ENCODE measurements at regions not wholly inside any gene's neighbourhood (a gene's known extent, or its start where the extent isn't known, plus 50 kb on each side); places are given as distances from the start of the nearest gene placed in this dataset.

- H3K4me3 Mint-ChIP-seq: no peak overlapping the region
- peaks cover 22% of the 10 kb centered on the region for H3K4me1 Mint-ChIP-seq
- ATAC-seq (no peak), DNase-seq (no peak)
- ChIA-PET POLR2A (no interaction called here), CTCF (no interaction called here)
- intact Hi-C loops (cut with DNase I, micrococcal nuclease): loop anchor here (2.0 to 5.0 kb wide), 2 partner anchors 15 to 129 kb away; no protein-coding TSS in a partner anchor
- H3K36me3 Mint-ChIP-seq (ENCODE audit: low read depth): peaks cover 4% of the 10 kb centered on the region
- H3K27me3 Mint-ChIP-seq: no peaks in the 10 kb centered on the region
- no peak overlapping the region for H3K27ac Mint-ChIP-seq
- peaks cover 4% of the 10 kb centered on the region for H3K9me3 Mint-ChIP-seq (ENCODE audit: low read depth)
Measured at GRCh38 chr12:67826148-67826547, 163.1 kb upstream of the IFNG-AS1 start.

- no peak for DNase-seq
- intact Hi-C loops (cut with DNase I, micrococcal nuclease): loop anchor here (1.0 to 5.0 kb wide), 3 partner anchors 16 to 130 kb away; no protein-coding TSS in a partner anchor
- peaks cover 22% of the 10 kb centered on the region for H3K4me1 Mint-ChIP-seq
- peaks cover 4% of the 10 kb centered on the region for H3K36me3 Mint-ChIP-seq (ENCODE audit: low read depth)
- ChIA-PET POLR2A (no interaction called here), CTCF (interaction anchor here (0.5 kb wide), 1 partner anchor 11 kb away, joined by 3 read pairs; no protein-coding TSS in a partner anchor)
- H3K4me3 Mint-ChIP-seq: peak overlapping the region; percentile 17
- peak overlapping the region; percentile 39 for H3K27ac Mint-ChIP-seq
- ATAC-seq: no peak
- no peaks in the 10 kb centered on the region for H3K27me3 Mint-ChIP-seq
- peaks cover 4% of the 10 kb centered on the region for H3K9me3 Mint-ChIP-seq (ENCODE audit: low read depth)
Measured at GRCh38 chr12:67826946-67827720, 162.1 kb upstream of the IFNG-AS1 start.

GRCh38 chr12:67827820-67828383 is 161.3 kb upstream of the IFNG-AS1 start:
- CTCF ChIA-PET: interaction anchor here (0.6 to 0.7 kb wide), 2 partner anchors 285 to 1023 kb away, joined by 3 read pairs; no protein-coding TSS in a partner anchor
- ATAC-seq: peak; percentile 99
- H3K27me3 Mint-ChIP-seq: no peaks in the 10 kb centered on the region
- peak overlapping the region; percentile 17 for H3K4me3 Mint-ChIP-seq
- peak; percentile 77 for DNase-seq
- H3K36me3 Mint-ChIP-seq (ENCODE audit: low read depth): peaks cover 4% of the 10 kb centered on the region
- H3K9me3 Mint-ChIP-seq (ENCODE audit: low read depth): peaks cover 4% of the 10 kb centered on the region
- peaks cover 22% of the 10 kb centered on the region for H3K4me1 Mint-ChIP-seq
- H3K27ac Mint-ChIP-seq: peak overlapping the region; percentile 72
- POLR2A ChIA-PET: no interaction called here
- intact Hi-C loops (cut with DNase I, micrococcal nuclease): loop anchor here (1.0 to 5.0 kb wide), 5 partner anchors 17 to 177 kb away; no protein-coding TSS in a partner anchor

GRCh38 chr12:67829896-67830295 is 159.4 kb upstream of the IFNG-AS1 start:
- no peaks in the 10 kb centered on the region for H3K27me3 Mint-ChIP-seq
- H3K27ac Mint-ChIP-seq: no peak overlapping the region
- POLR2A ChIA-PET: no interaction called here
- H3K4me1 Mint-ChIP-seq: peaks cover 22% of the 10 kb centered on the region
- intact Hi-C loops (cut with DNase I, micrococcal nuclease): loop anchor here (2.0 to 5.0 kb wide), 2 partner anchors 133 to 179 kb away; no protein-coding TSS in a partner anchor
- peaks cover 4% of the 10 kb centered on the region for H3K9me3 Mint-ChIP-seq (ENCODE audit: low read depth)
- CTCF ChIA-PET: no interaction called here
- H3K36me3 Mint-ChIP-seq (ENCODE audit: low read depth): peaks cover 4% of the 10 kb centered on the region
- ATAC-seq: no peak
- H3K4me3 Mint-ChIP-seq: no peak overlapping the region
- no peak for DNase-seq

GRCh38 chr12:67832155-67832554 is 157.1 kb upstream of the IFNG-AS1 start:
- Mint-ChIP-seq H3K9me3 (ENCODE audit: low read depth) (peaks cover 9% of the 10 kb centered on the region), H3K27ac (no peak overlapping the region), H3K27me3 (no peaks in the 10 kb centered on the region), H3K36me3 (ENCODE audit: low read depth) (peaks cover 4% of the 10 kb centered on the region), H3K4me3 (no peak overlapping the region), H3K4me1 (peaks cover 18% of the 10 kb centered on the region)
- intact Hi-C loops (cut with DNase I, micrococcal nuclease): no loop called here
- ChIA-PET CTCF (interaction anchor here (0.6 kb wide), 1 partner anchor 35 kb away, joined by 3 read pairs; no protein-coding TSS in a partner anchor), POLR2A (no interaction called here)
- DNase-seq (no peak), ATAC-seq (no peak)

GRCh38 chr12:67833602-67834001 is 155.6 kb upstream of the IFNG-AS1 start:
- Mint-ChIP-seq H3K36me3 (ENCODE audit: low read depth) (peaks cover 2% of the 10 kb centered on the region), H3K4me1 (peaks cover 4% of the 10 kb centered on the region), H3K9me3 (ENCODE audit: low read depth) (peaks cover 10% of the 10 kb centered on the region), H3K4me3 (no peak overlapping the region), H3K27me3 (no peaks in the 10 kb centered on the region), H3K27ac (no peak overlapping the region)
- intact Hi-C loops (cut with DNase I, micrococcal nuclease): no loop called here
- ATAC-seq (no peak), DNase-seq (no peak)
- POLR2A ChIA-PET: no interaction called here
- CTCF ChIA-PET: no interaction called here

GRCh38 chr12:67837876-67838275 is 151.4 kb upstream of the IFNG-AS1 start:
- intact Hi-C loops (cut with DNase I, micrococcal nuclease): no loop called here
- no peak for ATAC-seq
- Mint-ChIP-seq H3K4me3 (no peak overlapping the region), H3K9me3 (ENCODE audit: low read depth) (peaks cover 15% of the 10 kb centered on the region), H3K27ac (no peak overlapping the region), H3K27me3 (no peaks in the 10 kb centered on the region), H3K36me3 (ENCODE audit: low read depth) (no peaks in the 10 kb centered on the region), H3K4me1 (no peaks in the 10 kb centered on the region)
- ChIA-PET POLR2A (no interaction called here), CTCF (no interaction called here)
- DNase-seq: no peak

GRCh38 chr12:67842124-67842523 is 147.1 kb upstream of the IFNG-AS1 start:
- H3K27ac Mint-ChIP-seq: no peak overlapping the region
- CTCF ChIA-PET: no interaction called here
- DNase-seq (no peak), ATAC-seq (no peak)
- no peaks in the 10 kb centered on the region for H3K36me3 Mint-ChIP-seq (ENCODE audit: low read depth)
- no peak overlapping the region for H3K4me3 Mint-ChIP-seq
- H3K9me3 Mint-ChIP-seq (ENCODE audit: low read depth): peaks cover 10% of the 10 kb centered on the region
- intact Hi-C loops (cut with DNase I, micrococcal nuclease): no loop called here
- peaks cover 4% of the 10 kb centered on the region for H3K4me1 Mint-ChIP-seq
- POLR2A ChIA-PET: no interaction called here
- H3K27me3 Mint-ChIP-seq: no peaks in the 10 kb centered on the region

GRCh38 chr12:67843257-67843656 is 146.0 kb upstream of the IFNG-AS1 start:
- H3K27me3 Mint-ChIP-seq: no peaks in the 10 kb centered on the region
- H3K36me3 Mint-ChIP-seq (ENCODE audit: low read depth): no peaks in the 10 kb centered on the region
- ATAC-seq (peak; percentile 84), DNase-seq (no peak)
- H3K4me1 Mint-ChIP-seq: peaks cover 4% of the 10 kb centered on the region
- H3K9me3 Mint-ChIP-seq (ENCODE audit: low read depth): peaks cover 9% of the 10 kb centered on the region
- no peak overlapping the region for H3K4me3 Mint-ChIP-seq
- POLR2A ChIA-PET: no interaction called here
- intact Hi-C loops (cut with DNase I, micrococcal nuclease): no loop called here
- H3K27ac Mint-ChIP-seq: no peak overlapping the region
- CTCF ChIA-PET: no interaction called here

GRCh38 chr12:67852701-67853100 is 136.5 kb upstream of the IFNG-AS1 start:
- no peak for ATAC-seq
- no peak for DNase-seq
- intact Hi-C loops (cut with DNase I, micrococcal nuclease): no loop called here
- Mint-ChIP-seq H3K27me3 (no peaks in the 10 kb centered on the region), H3K4me1 (no peaks in the 10 kb centered on the region), H3K36me3 (ENCODE audit: low read depth) (no peaks in the 10 kb centered on the region), H3K9me3 (ENCODE audit: low read depth) (no peaks in the 10 kb centered on the region), H3K4me3 (no peak overlapping the region), H3K27ac (no peak overlapping the region)
- ChIA-PET POLR2A (no interaction called here), CTCF (no interaction called here)

GRCh38 chr12:67853204-67853603 is 136.0 kb upstream of the IFNG-AS1 start:
- Mint-ChIP-seq H3K4me3 (no peak overlapping the region), H3K9me3 (ENCODE audit: low read depth) (no peaks in the 10 kb centered on the region), H3K4me1 (no peaks in the 10 kb centered on the region), H3K36me3 (ENCODE audit: low read depth) (no peaks in the 10 kb centered on the region), H3K27ac (no peak overlapping the region), H3K27me3 (no peaks in the 10 kb centered on the region)
- DNase-seq (no peak), ATAC-seq (no peak)
- ChIA-PET POLR2A (no interaction called here), CTCF (no interaction called here)
- intact Hi-C loops (cut with DNase I, micrococcal nuclease): no loop called here

GRCh38 chr12:67854351-67854750 is 134.9 kb upstream of the IFNG-AS1 start:
- Mint-ChIP-seq H3K27ac (no peak overlapping the region), H3K4me1 (no peaks in the 10 kb centered on the region), H3K4me3 (no peak overlapping the region), H3K36me3 (ENCODE audit: low read depth) (no peaks in the 10 kb centered on the region), H3K9me3 (ENCODE audit: low read depth) (no peaks in the 10 kb centered on the region), H3K27me3 (no peaks in the 10 kb centered on the region)
- ChIA-PET CTCF (interaction anchor here (0.6 to 1.0 kb wide), 2 partner anchors 44 to 259 kb away, joined by 3 read pairs; no protein-coding TSS in a partner anchor), POLR2A (no interaction called here)
- DNase-seq (no peak), ATAC-seq (no peak)
- intact Hi-C loops (cut with DNase I, micrococcal nuclease): no loop called here

Data from activated CD4-positive, alpha-beta T cell treated with anti-CD3 and anti-CD28 coated beads for 36 hours (primary cell).